Gastroesophageal sphincter (tissue), 3 donors: ENCODE measurements at regions not wholly inside any gene's neighbourhood (a gene's known extent, or its start where the extent isn't known, plus 50 kb on each side); places are given as distances from the start of the nearest gene placed in this dataset.

Experiments used
- CTCF ChIP-seq, 4 experiments: fragments of 200-600 bp in 2 of 4; fragments of 450-650 bp in 2 of 4; sonication (generic) in 1 of 4; IDR thresholded peaks; one replicate each; pipeline ENCODE4 v1.5.1; 2017 to 2019; ENCODE audit warnings: antibody characterized with exemption in 4 of 4, mild to moderate bottlenecking in 2 of 4, moderate library complexity in 2 of 4
- EP300 ChIP-seq: sonication (generic); formaldehyde crosslinking; IDR thresholded peaks from one replicate; pipeline ENCODE4 v1.6.1; 2017; ENCODE audit warnings: antibody characterized with exemption, mild to moderate bottlenecking
- POLR2A ChIP-seq, 2 donors: fragments of 450-650 bp; IDR thresholded peaks; one replicate each; pipeline ENCODE4 v1.6.1; 2017; ENCODE audit warnings: antibody characterized with exemption in 2 of 2, mild to moderate bottlenecking in 2 of 2, moderate library complexity in 1 of 2

DNA sequence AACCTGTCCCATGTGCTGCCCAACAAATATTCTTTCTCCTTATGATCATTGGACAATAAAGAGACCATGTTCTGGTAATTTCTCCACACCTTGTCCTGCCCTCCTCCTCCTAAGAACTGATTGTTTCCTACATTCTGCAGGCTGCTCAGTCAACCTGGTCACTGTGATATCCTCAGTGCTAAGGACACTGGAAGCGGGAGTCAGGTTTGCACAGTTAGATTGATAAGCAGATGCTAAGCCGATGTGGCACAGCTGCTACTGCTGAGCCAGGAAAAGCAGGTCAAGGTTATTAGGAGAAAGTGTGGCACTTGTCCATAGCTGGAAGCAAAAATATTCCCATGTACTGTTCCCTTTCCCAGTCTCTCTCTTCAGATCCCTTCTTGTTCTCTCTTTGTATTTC lies 154.8 kb downstream of the TFAP2B start:
- TF ChIP-seq CTCF (IDR thresholded peaks at IDR 0.05) (no peak), EP300 (no peak), POLR2A (IDR thresholded peaks at IDR 0.05) (no peak)
